Caki2 (cell line): ENCODE measurements at regions not wholly inside any gene's neighbourhood (a gene's known extent, or its start where the extent isn't known, plus 50 kb on each side); places are given as distances from the start of the nearest gene placed in this dataset.

Experiments
- DNase-seq: peaks from one replicate; pipeline ENCODE4 v3.0.0-alpha.2; 2015; ENCODE audit warnings: low read depth
- in situ Hi-C: cut with HindIII; loops from 2 replicates; pipeline ENCODE4 v1.10.0; 2016; ENCODE audit warnings: low sequenced_read_pairs, low pct_unique_long_range_greater_than_20kb, mixed read lengths

GRCh38 chr13:33891196-33891742 is 73.3 kb downstream of the RFC3 start:
- in situ Hi-C loops: no loop called here
- DNase-seq: no peak

- in situ Hi-C loops: no loop called here
- DNase-seq: no peak
Measured at GRCh38 chr13:33893559-33893958, 75.6 kb downstream of the RFC3 start.

GRCh38 chr13:33904431-33904830 is 86.5 kb downstream of the RFC3 start:
- DNase-seq: no peak
- in situ Hi-C loops: no loop called here

GRCh38 chr13:33908116-33908515 is 90.2 kb downstream of the RFC3 start:
- in situ Hi-C loops: no loop called here
- no peak for DNase-seq

GRCh38 chr13:33910255-33910654 is 92.3 kb downstream of the RFC3 start:
- in situ Hi-C loops: no loop called here
- DNase-seq: no peak

GRCh38 chr13:33911521-33911920 is 93.6 kb downstream of the RFC3 start:
- in situ Hi-C loops: no loop called here
- no peak for DNase-seq

GRCh38 chr13:33913829-33914228 is 95.9 kb downstream of the RFC3 start:
- DNase-seq: no peak
- in situ Hi-C loops: no loop called here

- in situ Hi-C loops: no loop called here
- DNase-seq: no peak
Measured at GRCh38 chr13:33917190-33917589, 99.2 kb downstream of the RFC3 start.

- in situ Hi-C loops: no loop called here
- peak; percentile 25 for DNase-seq
Measured at GRCh38 chr13:33918199-33918932, 100.4 kb downstream of the RFC3 start.

- no peak for DNase-seq
- in situ Hi-C loops: no loop called here
Measured at GRCh38 chr13:33919120-33919519, 101.2 kb downstream of the RFC3 start.

GRCh38 chr13:33925563-33925962 is 107.6 kb downstream of the RFC3 start:
- in situ Hi-C loops: no loop called here
- DNase-seq: no peak

GRCh38 chr13:33927315-33927714 is 109.4 kb downstream of the RFC3 start:
- peak; percentile 15 for DNase-seq
- in situ Hi-C loops: no loop called here

- in situ Hi-C loops: no loop called here
- DNase-seq: no peak
Measured at GRCh38 chr13:33931397-33932311, 113.7 kb downstream of the RFC3 start.

- in situ Hi-C loops: no loop called here
- DNase-seq: no peak
Measured at GRCh38 chr13:33932769-33933406, 114.9 kb downstream of the RFC3 start.

GRCh38 chr13:33933810-33934209 is 115.9 kb downstream of the RFC3 start:
- in situ Hi-C loops: no loop called here
- DNase-seq: no peak

GRCh38 chr13:33934343-33934742 is 116.4 kb downstream of the RFC3 start:
- no peak for DNase-seq
- in situ Hi-C loops: no loop called here

GRCh38 chr13:33934951-33935371 is 117.0 kb downstream of the RFC3 start:
- DNase-seq: no peak
- in situ Hi-C loops: no loop called here

GRCh38 chr13:33935969-33936368 is 118.0 kb downstream of the RFC3 start:
- in situ Hi-C loops: no loop called here
- DNase-seq: no peak
